Mesenchymal stem cell (in vitro differentiated cells and primary cell): ENCODE measurements at regions not wholly inside any gene's neighbourhood (a gene's known extent, or its start where the extent isn't known, plus 50 kb on each side); places are given as distances from the start of the nearest gene placed in this dataset.

Source experiments
- DNase-seq: peaks from one replicate; pipeline ENCODE4 v3.0.0-alpha.2; 2013
- H2AFZ ChIP-seq: one replicate; pipeline ENCODE4 v1.6.1; 2013; ENCODE audit warnings: low read depth, mild to moderate bottlenecking, control low read depth, inconsistent platforms, low read length, moderate library complexity
- H2AK5ac ChIP-seq: 2 replicates; pipeline ENCODE4 v1.6.1; 2013; ENCODE audit warnings: low read length, moderate library complexity, mild to moderate bottlenecking, inconsistent platforms; ENCODE audit not compliant: severe bottlenecking
- H2BK120ac ChIP-seq: one replicate; pipeline ENCODE4 v1.6.1; 2013; ENCODE audit warnings: low read depth, mild to moderate bottlenecking, inconsistent platforms, low read length, moderate library complexity
- H2BK12ac ChIP-seq, 2 experiments: one replicate each; pipeline ENCODE4 v1.6.1; 2013; ENCODE audit warnings: inconsistent platforms in 2 of 2, low read length in 2 of 2, mild to moderate bottlenecking in 2 of 2, moderate library complexity in 2 of 2, control low read depth in 1 of 2
- H2BK15ac ChIP-seq: one replicate; pipeline ENCODE4 v1.6.1; 2013; ENCODE audit warnings: mild to moderate bottlenecking, low read depth, inconsistent platforms; ENCODE audit not compliant: poor library complexity, severe bottlenecking
- H2BK5ac ChIP-seq: 2 replicates; pipeline ENCODE4 v1.6.1; 2013; ENCODE audit warnings: low read depth, mild to moderate bottlenecking, low read length, control low read depth, inconsistent platforms; ENCODE audit not compliant: poor library complexity, severe bottlenecking
- H3K14ac ChIP-seq, 2 experiments: one replicate each; pipeline ENCODE4 v1.6.1; 2013; ENCODE audit warnings: inconsistent platforms in 2 of 2, low read length in 2 of 2, control low read depth in 1 of 2, mild to moderate bottlenecking in 1 of 2, moderate library complexity in 1 of 2
- H3K18ac ChIP-seq, 2 experiments: one replicate each; pipeline ENCODE4 v1.6.1; 2013; ENCODE audit warnings: inconsistent platforms in 2 of 2, low read length in 2 of 2, control low read depth in 1 of 2, low read depth in 1 of 2, mild to moderate bottlenecking in 1 of 2
- H3K23ac ChIP-seq, 2 experiments: one replicate each; pipeline ENCODE4 v1.6.1; 2013; ENCODE audit warnings: inconsistent platforms in 2 of 2, low read length in 2 of 2, mild to moderate bottlenecking in 2 of 2, moderate library complexity in 2 of 2, control low read depth in 1 of 2
- H3K27ac ChIP-seq: 2 replicates; pipeline ENCODE4 v1.5.1; 2013; ENCODE audit warnings: mild to moderate bottlenecking, moderate library complexity, low read length, control low read depth, inconsistent platforms; ENCODE audit not compliant: poor library complexity, severe bottlenecking
- H3K27me3 ChIP-seq, 2 experiments: 2 replicates each; pipeline versions ENCODE4 v1.6.1 to v1.7.0; 2013; ENCODE audit warnings: low read length in 2 of 2, mild to moderate bottlenecking in 2 of 2, moderate library complexity in 2 of 2, control low read depth in 1 of 2, inconsistent platforms in 1 of 2; ENCODE audit not compliant: control insufficient read depth in 1 of 2, insufficient read depth in 1 of 2
- H3K36me3 ChIP-seq, 2 experiments: 2 replicates each; pipeline versions ENCODE4 v1.6.1 to v1.7.0; 2013; ENCODE audit warnings: low read length in 2 of 2, control low read depth in 1 of 2, inconsistent platforms in 1 of 2, low read depth in 1 of 2, mild to moderate bottlenecking in 1 of 2; ENCODE audit not compliant: insufficient read depth in 2 of 2, control insufficient read depth in 1 of 2
- H3K4ac ChIP-seq, 2 experiments: one replicate each; pipeline ENCODE4 v1.6.1; 2013; ENCODE audit warnings: inconsistent platforms in 2 of 2, low read length in 2 of 2, mild to moderate bottlenecking in 2 of 2, moderate library complexity in 2 of 2, control low read depth in 1 of 2, low read depth in 1 of 2
- H3K4me1 ChIP-seq: 2 replicates; pipeline ENCODE4 v1.6.1; 2013; ENCODE audit warnings: low read depth, low read length, control low read depth; ENCODE audit not compliant: control insufficient read depth, insufficient read depth
- H3K4me2 ChIP-seq: 2 replicates; pipeline ENCODE4 v1.6.1; 2013; ENCODE audit warnings: low read length, mild to moderate bottlenecking, inconsistent platforms; ENCODE audit not compliant: poor library complexity, severe bottlenecking
- H3K4me3 ChIP-seq, 2 experiments: 2 replicates each; pipeline versions ENCODE4 v1.5.1 to v1.7.0; 2013; ENCODE audit warnings: low read length in 2 of 2, mild to moderate bottlenecking in 2 of 2, control low read depth in 1 of 2, low read depth in 1 of 2; ENCODE audit not compliant: insufficient read depth in 1 of 2
- H3K79me1 ChIP-seq: replicated peaks from 2 replicates; pipeline ENCODE4 v1.6.1; 2013; ENCODE audit warnings: mild to moderate bottlenecking, control low read depth, low read length, inconsistent platforms; ENCODE audit not compliant: poor library complexity, severe bottlenecking
- H3K9ac ChIP-seq: 2 replicates; pipeline ENCODE4 v1.7.0; 2013; ENCODE audit warnings: mild to moderate bottlenecking, low read length, moderate library complexity
- H3K9me3 ChIP-seq: 2 replicates; pipeline ENCODE4 v1.7.0; 2013; ENCODE audit warnings: mild to moderate bottlenecking, low read length; ENCODE audit not compliant: control insufficient read depth
- H4K8ac ChIP-seq: one replicate; pipeline ENCODE4 v1.6.1; 2013; ENCODE audit warnings: inconsistent platforms, mild to moderate bottlenecking, low read length, moderate library complexity
- H4K91ac ChIP-seq: one replicate; pipeline ENCODE4 v1.6.1; 2013; ENCODE audit warnings: mild to moderate bottlenecking, low read length, inconsistent platforms
- WGBS: methylation state at CpG from one replicate; pipeline ENCODE4 v1.1.7; 2013; ENCODE audit warnings: mixed read lengths; 5-methylcytosine and 5-hydroxymethylcytosine counted together

DNA sequence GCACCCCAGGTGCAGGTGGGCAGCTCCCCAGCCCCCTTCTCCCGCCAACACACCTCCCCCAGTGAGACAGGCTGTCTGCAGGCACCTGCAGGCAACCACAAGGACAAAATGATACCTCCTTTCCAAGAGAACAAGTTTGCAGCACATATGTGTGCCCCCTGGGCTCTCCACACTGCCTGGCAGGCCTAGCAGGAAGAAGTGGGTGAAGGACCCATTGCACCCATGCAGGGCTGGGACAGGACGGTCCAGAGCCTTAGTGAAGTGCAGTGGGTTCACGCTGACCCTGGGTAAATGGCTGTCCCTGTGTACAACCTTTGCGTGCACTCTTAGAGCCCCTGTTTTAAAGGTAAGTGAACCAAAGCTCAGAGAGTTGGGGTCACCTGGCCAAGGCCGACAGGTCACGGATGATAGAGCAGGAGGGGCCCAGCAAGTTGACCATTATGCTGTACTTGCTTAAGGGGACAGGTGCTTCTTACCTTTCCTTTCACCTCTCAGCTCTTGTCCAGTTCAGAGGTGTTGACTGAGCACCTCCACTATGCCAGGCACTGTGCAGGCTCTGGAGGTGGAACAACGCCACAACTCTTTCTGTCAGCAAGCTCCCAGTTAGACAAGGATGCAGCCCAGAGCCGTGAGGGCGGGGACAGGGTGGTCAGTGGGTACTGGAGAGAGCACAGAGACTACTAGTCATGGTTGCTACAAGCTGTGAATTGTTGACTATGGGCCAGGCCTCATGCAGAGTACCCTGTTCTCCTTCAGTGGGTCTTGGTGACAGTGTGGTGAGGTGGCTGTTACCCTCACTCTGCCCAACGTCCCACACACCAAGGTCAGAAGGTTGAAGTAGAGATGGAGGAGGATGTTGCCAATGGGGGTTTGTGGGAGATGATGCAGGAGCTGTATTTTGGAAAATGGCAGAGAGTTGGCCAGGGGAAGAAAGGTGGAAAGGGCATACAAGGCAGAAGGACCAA lies 125.9 kb downstream of the PAPOLA start:
- Histone ChIP-seq H3K27ac (no peak overlapping the region), H3K4me3 (no peak overlapping the region), H3K23ac (no peak overlapping the region), H3K36me3 (no peaks in the 10 kb centered on the region), H3K4me2 (no peak overlapping the region), H3K27me3 (peaks cover 0 to 48% of the 10 kb centered on the region in 2 experiments), H3K18ac (no peak overlapping the region), H4K91ac (no peak overlapping the region), H3K4me1 (no peaks in the 10 kb centered on the region), H2BK120ac (no peak overlapping the region), H3K4ac (no peak overlapping the region), H4K8ac (no peak overlapping the region), H2AK5ac (no peak overlapping the region), H3K9ac (no peak overlapping the region), H2AFZ (no peak overlapping the region), H2BK15ac (no peak overlapping the region), H3K14ac (no peak overlapping the region), H3K79me1 (no peaks in the 10 kb centered on the region), H2BK5ac (no peak overlapping the region), H2BK12ac (no peak overlapping the region), H3K9me3 (peaks cover 12% of the 10 kb centered on the region)
- no peak for DNase-seq
- WGBS: 78% methylated on average over 10 of the region's 10 CpGs

DNA sequence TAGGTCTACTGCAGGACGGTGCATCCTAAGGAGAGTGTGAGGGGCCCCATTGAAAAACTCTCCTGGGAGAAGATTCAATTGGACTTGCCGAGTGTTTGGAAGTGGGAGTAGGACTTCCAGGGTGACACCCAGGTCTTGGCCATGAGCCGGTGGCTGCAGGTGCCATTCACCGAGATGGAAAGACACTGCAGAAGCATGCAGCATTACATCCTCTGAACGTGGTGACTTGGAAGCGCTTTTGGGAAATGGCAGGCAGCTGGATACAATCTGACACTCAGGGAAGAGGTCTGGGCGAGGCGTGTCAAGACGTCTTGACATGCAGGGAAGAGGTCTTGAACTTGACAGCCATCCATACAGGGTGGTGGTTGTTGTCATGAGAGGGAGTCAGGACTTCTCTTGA lies 126.9 kb downstream of the PAPOLA start:
- Histone ChIP-seq H3K4me1 (no peaks in the 10 kb centered on the region), H3K27me3 (peaks cover 0 to 38% of the 10 kb centered on the region in 2 experiments), H3K23ac (no peak overlapping the region), H3K4ac (no peak overlapping the region), H3K14ac (no peak overlapping the region), H3K27ac (no peak overlapping the region), H4K91ac (no peak overlapping the region), H2BK12ac (no peak overlapping the region), H3K9ac (no peak overlapping the region), H2BK5ac (no peak overlapping the region), H3K79me1 (no peaks in the 10 kb centered on the region), H3K18ac (no peak overlapping the region), H4K8ac (no peak overlapping the region), H3K36me3 (no peaks in the 10 kb centered on the region), H3K4me2 (no peak overlapping the region), H3K9me3 (peaks cover 12% of the 10 kb centered on the region), H2BK15ac (no peak overlapping the region), H3K4me3 (no peak overlapping the region), H2AK5ac (no peak overlapping the region), H2AFZ (no peak overlapping the region), H2BK120ac (no peak overlapping the region)
- WGBS: 83% methylated on average over 9 of the region's 9 CpGs
- DNase-seq: no peak

GRCh38 chr14:96629558-96630222 lies 127.5 kb downstream of the PAPOLA start:
- Histone ChIP-seq H3K23ac (no peak overlapping the region), H3K27me3 (peaks cover 0 to 32% of the 10 kb centered on the region in 2 experiments), H3K18ac (no peak overlapping the region), H3K4me1 (no peaks in the 10 kb centered on the region), H3K4ac (no peak overlapping the region), H3K14ac (no peak overlapping the region), H3K36me3 (no peaks in the 10 kb centered on the region), H3K9ac (no peak overlapping the region), H3K9me3 (peaks cover 12% of the 10 kb centered on the region), H3K27ac (no peak overlapping the region), H4K91ac (no peak overlapping the region), H2AK5ac (no peak overlapping the region), H3K4me2 (no peak overlapping the region), H4K8ac (no peak overlapping the region), H2AFZ (no peak overlapping the region), H3K79me1 (no peaks in the 10 kb centered on the region), H3K4me3 (no peak overlapping the region), H2BK5ac (no peak overlapping the region), H2BK120ac (no peak overlapping the region), H2BK15ac (no peak overlapping the region), H2BK12ac (no peak overlapping the region)
- WGBS: 35% methylated on average over 3 of the region's 4 CpGs
- no peak for DNase-seq

DNA sequence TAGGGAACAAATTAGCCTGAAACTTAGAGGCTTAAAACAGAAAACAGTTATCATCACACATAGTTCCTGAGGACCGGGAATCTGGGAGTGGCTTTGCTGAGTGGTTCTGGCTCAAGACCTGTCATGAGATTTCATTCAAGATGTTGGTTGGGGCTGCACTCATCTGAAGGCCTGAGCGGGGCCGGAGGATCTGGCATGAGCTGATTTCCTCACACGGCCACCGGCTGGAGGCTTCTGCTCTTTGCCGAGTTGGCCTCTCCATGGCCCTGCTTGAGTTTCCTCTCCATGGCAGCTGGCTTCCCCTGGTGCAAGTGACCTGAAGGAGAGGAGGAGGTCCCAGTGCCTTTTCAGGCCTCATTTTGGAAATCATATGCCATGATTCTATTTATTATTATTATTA lies 128.1 kb downstream of the PAPOLA start:
- no peak overlapping the region for H2BK120ac ChIP-seq
- no peaks in the 10 kb centered on the region for H3K4me1 ChIP-seq
- peaks cover 0 to 26% of the 10 kb centered on the region in 2 experiments for H3K27me3 ChIP-seq
- H3K9me3 ChIP-seq: peaks cover 12% of the 10 kb centered on the region
- no peak overlapping the region for H3K27ac ChIP-seq
- H2BK12ac ChIP-seq: no peak overlapping the region
- no peak overlapping the region for H2AFZ ChIP-seq
- no peak overlapping the region for H3K9ac ChIP-seq
- no peak overlapping the region for H3K14ac ChIP-seq
- H3K4me3 ChIP-seq: no peak overlapping the region
- H2BK15ac ChIP-seq: no peak overlapping the region
- no peak overlapping the region for H2AK5ac ChIP-seq
- no peak overlapping the region for H3K4ac ChIP-seq
- no peak overlapping the region for H4K91ac ChIP-seq
- no peak overlapping the region for H3K18ac ChIP-seq
- no peak for DNase-seq
- 90% methylated on average over 6 of the region's 6 CpGs for WGBS
- no peak overlapping the region for H2BK5ac ChIP-seq
- H4K8ac ChIP-seq: no peak overlapping the region
- H3K4me2 ChIP-seq: no peak overlapping the region
- H3K23ac ChIP-seq: no peak overlapping the region
- no peaks in the 10 kb centered on the region for H3K36me3 ChIP-seq
- H3K79me1 ChIP-seq: no peaks in the 10 kb centered on the region
